SIG-M5 treated with dmso at 0.1 percent for 504 hours (cell line): ENCODE measurements at regions not wholly inside any gene's neighbourhood (a gene's known extent, or its start where the extent isn't known, plus 50 kb on each side); places are given as distances from the start of the nearest gene placed in this dataset.

Experiments used
- DNase-seq: peaks from one replicate; lab custom pipeline; 2025; ENCODE audit not compliant: unreplicated experiment; lab: John Stamatoyannopoulos, UW

DNA sequence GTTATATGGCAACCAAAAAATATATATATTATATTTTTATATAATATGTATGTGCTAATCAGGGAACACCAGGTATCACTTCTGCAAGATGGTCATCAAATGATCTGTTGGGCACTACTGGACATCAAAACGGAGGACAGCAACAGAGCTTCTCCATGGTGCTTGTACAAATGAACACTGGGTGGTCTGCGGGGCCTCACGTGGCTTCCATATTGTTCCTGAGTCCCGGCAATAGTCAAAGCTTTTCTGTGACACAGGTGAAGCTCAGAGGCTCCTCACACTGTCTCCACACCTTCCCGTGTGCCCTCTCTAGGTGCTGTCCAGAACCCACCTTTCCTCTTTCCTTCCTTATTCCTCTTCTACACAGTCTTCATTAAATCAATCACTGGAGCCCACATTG lies 149.9 kb upstream of the PIRT start:
- no peak for DNase-seq

DNA sequence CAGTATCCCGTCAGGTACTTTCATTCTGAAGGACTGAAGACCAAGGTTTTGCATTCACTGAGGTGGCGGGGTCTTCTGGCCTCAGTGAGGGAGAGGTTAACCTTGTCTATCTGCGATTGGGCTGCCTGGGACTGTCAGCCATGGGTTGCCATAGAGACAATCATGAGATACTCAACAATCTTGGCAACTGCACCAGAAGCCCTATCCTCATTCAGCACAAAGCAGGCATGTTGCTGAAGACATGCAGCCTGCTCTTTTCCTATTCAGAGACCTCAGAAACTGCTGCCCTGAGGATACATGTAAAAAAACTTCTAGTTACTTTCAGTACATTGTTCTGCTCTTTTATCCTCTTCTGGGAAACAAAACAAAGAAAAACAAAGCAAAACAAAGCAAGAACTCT lies 146.3 kb upstream of the PIRT start:
- DNase-seq: no peak

GRCh38 chr17:10976401-10976800 lies 138.5 kb upstream of the PIRT start:
- DNase-seq: no peak

DNA sequence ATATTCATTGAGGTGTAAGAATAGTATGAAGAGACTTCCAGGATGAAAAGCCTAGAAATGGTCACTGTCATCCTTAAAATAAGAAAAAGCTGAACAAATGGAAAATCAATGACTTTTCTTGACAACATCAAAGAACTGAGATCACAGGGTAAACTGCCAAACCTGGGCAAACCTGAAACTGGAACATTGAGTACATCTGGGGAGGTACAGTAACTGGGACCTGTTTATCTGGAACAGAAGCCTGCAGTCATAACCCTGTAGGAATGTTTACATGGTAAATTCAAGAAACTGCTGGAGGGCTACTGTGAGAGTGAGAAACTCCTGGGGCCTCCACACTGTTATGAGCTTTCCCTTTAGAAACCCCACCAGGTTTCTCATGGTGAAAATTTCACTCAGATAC lies 130.1 kb upstream of the PIRT start:
- DNase-seq: no peak

GRCh38 chr17:10956821-10957220 lies 118.9 kb upstream of the PIRT start:
- DNase-seq: no peak

DNA sequence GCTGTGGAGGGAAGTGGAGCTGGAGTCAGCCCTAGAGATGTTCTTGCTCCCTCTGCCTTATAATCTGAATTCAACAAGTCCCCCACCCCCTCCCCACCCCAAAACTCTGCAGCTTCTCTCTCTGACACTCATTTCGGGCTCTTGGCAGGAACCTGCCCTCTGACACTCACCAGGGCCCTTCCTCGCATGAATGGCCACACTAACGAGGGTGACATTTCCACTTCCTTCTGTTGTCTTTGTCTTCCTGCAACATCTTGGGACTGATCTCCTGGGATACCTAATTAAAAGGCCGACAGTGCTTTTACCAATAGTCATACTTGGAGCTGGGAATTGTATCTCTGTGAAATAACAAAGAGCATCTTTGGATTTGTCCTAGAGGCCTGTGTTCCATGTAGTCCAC lies 106.9 kb upstream of the PIRT start:
- DNase-seq: no peak

- no peak for DNase-seq
Measured at GRCh38 chr17:10936931-10937330, 99.0 kb upstream of the PIRT start.

DNA sequence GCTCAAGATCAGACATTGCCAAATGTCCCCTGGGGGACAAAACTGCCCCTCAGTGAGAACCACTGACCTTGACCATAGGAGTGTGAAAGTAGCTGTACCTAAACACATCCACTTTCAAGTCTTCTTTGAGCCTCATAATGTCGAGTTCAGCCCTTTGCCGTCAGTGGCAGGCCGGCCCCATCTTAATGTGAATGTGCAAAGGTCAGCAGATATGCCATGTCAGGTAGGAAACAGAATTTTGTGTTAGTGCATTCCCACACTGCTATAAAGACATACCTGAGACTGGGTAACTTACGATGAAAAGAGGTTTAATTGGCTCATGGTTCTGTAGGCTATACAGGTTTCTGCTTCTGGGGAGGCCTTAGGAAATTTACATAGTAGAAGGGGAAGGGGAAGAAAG lies 95.1 kb upstream of the PIRT start:
- DNase-seq: no peak

GRCh38 chr17:10931133-10931532 lies 93.2 kb upstream of the PIRT start:
- DNase-seq: no peak

DNA sequence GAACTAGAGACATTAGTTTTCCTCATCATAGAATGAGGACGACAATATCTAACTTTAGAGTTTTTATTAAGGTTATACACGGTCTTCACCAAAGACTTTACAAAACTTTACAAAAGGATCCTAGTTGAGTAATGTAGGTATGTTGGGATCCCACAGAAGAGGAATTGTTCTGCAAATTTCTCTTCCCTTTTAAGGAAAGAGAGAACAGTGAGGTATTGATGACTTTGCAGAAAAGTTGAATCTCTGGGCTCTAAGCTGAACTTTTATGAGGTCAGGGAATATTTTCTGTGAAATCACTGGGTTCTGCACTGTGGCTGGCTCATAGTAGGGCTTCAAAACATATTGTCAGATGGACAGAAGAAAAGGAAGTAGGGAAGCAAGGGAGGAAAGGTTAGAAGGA lies 89.8 kb upstream of the PIRT start:
- no peak for DNase-seq

DNA sequence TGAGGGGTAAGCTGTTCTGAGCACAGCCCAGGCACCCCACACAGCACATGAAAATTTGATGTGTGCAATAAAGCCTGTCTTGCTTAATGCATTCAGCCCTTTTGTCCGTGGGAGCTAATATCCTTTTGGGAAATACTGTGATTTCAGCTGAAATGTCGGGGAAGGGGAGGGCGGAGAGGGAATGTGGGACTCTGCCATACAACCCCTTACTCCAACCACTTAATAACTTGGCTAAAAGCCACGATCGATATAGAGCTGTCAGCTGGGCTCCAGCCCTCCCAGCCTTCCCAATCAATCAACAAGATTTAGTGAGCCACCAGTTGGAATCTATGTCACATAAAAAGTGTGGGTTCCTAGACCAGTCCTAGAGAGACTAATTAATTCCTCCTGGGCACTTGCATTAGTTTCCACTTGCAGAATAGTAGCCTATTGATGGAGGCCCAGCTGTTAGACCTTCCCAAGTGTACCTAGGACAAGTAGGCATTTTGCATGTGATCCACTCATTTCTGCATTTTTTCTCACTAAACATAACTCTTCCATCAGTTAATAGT lies 82.7 kb upstream of the PIRT start:
- DNase-seq: no peak

DNA sequence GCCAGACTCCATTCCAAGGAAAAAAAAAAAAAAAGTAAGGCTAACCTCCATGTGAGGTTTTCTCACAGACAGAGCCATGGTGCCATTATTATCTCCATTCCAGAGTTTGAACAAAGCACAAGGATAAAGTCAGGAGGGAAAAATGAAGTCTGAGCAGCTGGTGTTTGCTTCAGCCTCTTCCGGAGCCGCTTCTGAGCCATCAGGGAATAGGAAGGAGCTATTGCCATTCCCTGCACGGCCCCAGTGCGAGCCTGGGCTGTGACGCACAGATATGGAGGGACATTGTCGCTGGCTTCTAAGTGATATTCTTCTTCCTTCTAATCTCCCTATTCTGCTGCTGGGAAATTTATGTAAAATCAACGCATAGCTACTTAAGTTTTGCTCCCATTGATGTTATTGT lies 69.5 kb upstream of the PIRT start:
- DNase-seq: no peak

- no peak for DNase-seq
Measured at GRCh38 chr17:10899281-10899680, 61.4 kb upstream of the PIRT start.

DNA sequence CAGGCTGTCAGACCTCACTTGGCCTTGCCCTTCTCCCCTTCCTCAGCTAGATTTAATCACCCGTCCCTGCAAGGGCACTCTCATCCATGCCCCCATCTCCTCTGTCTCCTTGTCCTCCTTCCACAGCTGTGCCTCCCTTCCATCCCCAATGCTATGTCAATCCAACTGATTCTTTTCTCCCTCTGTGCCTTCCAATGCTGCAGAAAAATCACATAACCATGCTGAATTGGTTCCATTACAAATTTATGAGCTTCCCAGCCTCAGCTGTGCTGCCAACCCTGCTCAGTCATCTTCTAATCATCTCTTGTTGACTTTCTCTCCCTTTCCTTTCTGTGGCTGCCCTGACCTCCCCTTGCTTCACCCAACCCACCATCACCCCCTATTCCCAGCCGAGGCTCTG lies 56.3 kb upstream of the PIRT start:
- no peak for DNase-seq

DNA sequence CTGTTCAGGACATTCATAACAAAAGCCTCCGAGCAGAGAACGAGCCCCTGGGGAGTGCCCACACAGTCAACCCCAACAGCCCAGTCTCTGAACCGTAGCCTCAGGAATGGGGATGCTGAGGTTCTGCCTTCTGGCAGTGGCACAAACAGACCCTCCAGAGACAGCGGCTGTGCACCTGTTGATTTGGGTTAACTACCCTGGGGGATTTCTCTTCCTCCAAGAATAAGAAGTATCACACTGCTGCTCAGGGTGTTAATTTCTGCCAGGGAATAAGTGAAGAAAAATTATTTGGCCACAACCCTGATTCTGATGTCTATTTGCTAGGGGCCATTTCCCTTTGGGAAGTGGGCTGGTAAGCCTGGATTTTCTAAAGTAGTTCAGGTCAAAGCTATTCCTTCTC lies 51.0 kb upstream of the PIRT start:
- DNase-seq: no peak
